MM.1S (cell line): ENCODE measurements at regions not wholly inside any gene's neighbourhood (a gene's known extent, or its start where the extent isn't known, plus 50 kb on each side); places are given as distances from the start of the nearest gene placed in this dataset.

Source experiments
- DNase-seq: peaks from one replicate; pipeline ENCODE4 v3.0.0-alpha.2; 2015
- H2AFZ ChIP-seq: fragments of 300-600 bp; sonication (generic); 2 replicates; pipeline ENCODE4 v1.6.0; 2016; ENCODE audit warnings: antibody characterized with exemption, low read length
- H3F3A ChIP-seq: fragments of 300-600 bp; sonication (generic); 2 replicates; pipeline ENCODE4 v1.6.1; 2016; ENCODE audit warnings: mild to moderate bottlenecking, antibody characterized with exemption, low read length, moderate library complexity, mixed read lengths; ENCODE audit not compliant: insufficient read depth
- H3K27ac ChIP-seq: fragments of 300-600 bp; sonication (generic); 2 replicates; pipeline ENCODE4 v1.5.1; 2016; ENCODE audit warnings: mild to moderate bottlenecking, low read length
- H3K27me3 ChIP-seq: fragments of 300-600 bp; sonication (generic); replicated peaks from 2 replicates; pipeline ENCODE4 v1.6.0; 2016; ENCODE audit warnings: low read length; ENCODE audit not compliant: insufficient read depth
- H3K36me3 ChIP-seq: fragments of 300-600 bp; sonication (generic); replicated peaks from 2 replicates; pipeline ENCODE4 v1.6.1; 2016; ENCODE audit warnings: mild to moderate bottlenecking, low read length, mixed read lengths; ENCODE audit not compliant: insufficient read depth
- H3K4me1 ChIP-seq: fragments of 300-600 bp; sonication (generic); 2 replicates; pipeline ENCODE4 v1.6.1; 2016; ENCODE audit warnings: low read length, mixed read lengths
- H3K4me2 ChIP-seq: fragments of 300-600 bp; sonication (generic); 2 replicates; pipeline ENCODE4 v1.6.0; 2016; ENCODE audit warnings: low read depth, low read length
- H3K4me3 ChIP-seq: fragments of 300-600 bp; sonication (generic); 2 replicates; pipeline ENCODE4 v1.5.1; 2016; ENCODE audit warnings: low read length, mixed read lengths
- H3K79me2 ChIP-seq: fragments of 300-600 bp; sonication (generic); 2 replicates; pipeline ENCODE4 v1.6.1; 2016; ENCODE audit warnings: mixed run types, low read length, mixed read lengths
- H3K9ac ChIP-seq: fragments of 300-600 bp; sonication (generic); 2 replicates; pipeline ENCODE4 v1.6.1; 2016; ENCODE audit warnings: low read length, mixed read lengths
- H3K9me2 ChIP-seq: fragments of 300-600 bp; sonication (generic); replicated peaks from 2 replicates; pipeline ENCODE4 v1.6.1; 2016; ENCODE audit warnings: mild to moderate bottlenecking, low read length, mixed read lengths; ENCODE audit not compliant: insufficient read depth
- H3K9me3 ChIP-seq: fragments of 300-600 bp; sonication (generic); replicated peaks from 2 replicates; pipeline ENCODE4 v1.6.1; 2016; ENCODE audit warnings: mild to moderate bottlenecking, low read length, mixed read lengths; ENCODE audit not compliant: insufficient read depth
- H4K20me1 ChIP-seq: fragments of 300-600 bp; sonication (generic); 2 replicates; pipeline ENCODE4 v1.6.1; 2016; ENCODE audit warnings: mild to moderate bottlenecking, low read length, moderate library complexity, mixed read lengths; ENCODE audit not compliant: insufficient read depth
- CTCF ChIP-seq: fragments of 300-600 bp; sonication (generic); IDR thresholded peaks from 2 replicates; pipeline ENCODE4 v1.5.1; 2016; ENCODE audit warnings: antibody characterized with exemption, low read length, mixed read lengths
- EZH2 ChIP-seq: fragments of 300-600 bp; sonication (generic); optimal IDR thresholded peaks from 2 replicates; pipeline ENCODE3; 2017; ENCODE audit warnings: low read depth, mild to moderate bottlenecking, antibody characterized with exemption, low read length, mixed read lengths
- EZH2phosphoT487 ChIP-seq: fragments of 300-600 bp; sonication (generic); IDR thresholded peaks from 2 replicates; pipeline ENCODE4 v1.6.1; 2018; ENCODE audit warnings: antibody characterized with exemption, low read length

DNA sequence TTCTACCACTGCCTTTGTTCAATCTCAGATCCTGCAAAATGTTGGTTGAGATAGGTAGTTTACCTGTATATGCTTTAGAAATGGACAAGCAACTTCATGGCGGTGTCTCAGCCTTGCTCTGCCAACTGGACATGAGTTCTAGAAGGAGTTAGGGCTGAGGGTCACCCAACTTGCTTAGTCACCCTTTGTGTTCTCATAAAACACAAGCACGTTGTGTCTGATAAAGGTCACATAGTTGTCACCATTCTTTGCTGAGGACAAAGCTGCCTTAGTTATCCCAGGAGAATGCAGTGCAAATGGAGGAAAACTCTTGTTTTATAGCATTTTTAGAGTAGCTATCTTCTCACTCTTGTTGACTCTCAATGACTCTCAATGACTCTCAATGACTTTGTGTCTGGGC, 218.4 kb upstream of the TMTC4 start:
- Histone ChIP-seq H2AFZ (no peak overlapping the region), H3K36me3 (no peaks in the 10 kb centered on the region), H3K79me2 (no peaks in the 10 kb centered on the region), H3K4me2 (no peak overlapping the region), H3K27ac (no peak overlapping the region), H3K9me3 (no peaks in the 10 kb centered on the region), H3K4me1 (no peaks in the 10 kb centered on the region), H4K20me1 (no peaks in the 10 kb centered on the region), H3K4me3 (no peak overlapping the region), H3F3A (no peaks in the 10 kb centered on the region), H3K9me2 (no peaks in the 10 kb centered on the region), H3K27me3 (no peaks in the 10 kb centered on the region), H3K9ac (no peak overlapping the region)
- no peak for DNase-seq
- TF ChIP-seq EZH2phosphoT487 = no peak
- no peak for TF ChIP-seq EZH2
- no peak for TF ChIP-seq CTCF

- Histone ChIP-seq H3K4me3 (no peak overlapping the region), H3K27ac (no peak overlapping the region), H3F3A (no peaks in the 10 kb centered on the region), H3K36me3 (no peaks in the 10 kb centered on the region), H3K27me3 (no peaks in the 10 kb centered on the region), H3K79me2 (no peaks in the 10 kb centered on the region), H3K4me1 (no peaks in the 10 kb centered on the region), H3K9ac (no peak overlapping the region), H2AFZ (no peak overlapping the region), H3K9me2 (no peaks in the 10 kb centered on the region), H3K4me2 (no peak overlapping the region), H3K9me3 (no peaks in the 10 kb centered on the region), H4K20me1 (no peaks in the 10 kb centered on the region)
- no peak for TF ChIP-seq CTCF
- TF ChIP-seq EZH2 = no peak
- TF ChIP-seq EZH2phosphoT487 = no peak
- no peak for DNase-seq
Observed at GRCh38 chr13:100890645-100891044, 216.1 kb upstream of the TMTC4 start.

GRCh38 chr13:100887729-100888151, 213.1 kb upstream of the TMTC4 start:
- H3K4me2 ChIP-seq = no peak overlapping the region

More at GRCh38 chr13:100887729-100888151, 213.1 kb upstream of the TMTC4 start:
- H3K9ac ChIP-seq = no peak overlapping the region
- H3K36me3 ChIP-seq = no peaks in the 10 kb centered on the region
- no peaks in the 10 kb centered on the region for H3K79me2 ChIP-seq
- H2AFZ ChIP-seq = no peak overlapping the region
- H3K9me2 ChIP-seq = no peaks in the 10 kb centered on the region
- TF ChIP-seq EZH2 = no peak
- no peak for TF ChIP-seq EZH2phosphoT487
- TF ChIP-seq CTCF = no peak
- no peak overlapping the region for H3K4me3 ChIP-seq
- no peak overlapping the region for H3K27ac ChIP-seq
- H3F3A ChIP-seq = no peaks in the 10 kb centered on the region
- H3K4me1 ChIP-seq = no peaks in the 10 kb centered on the region
- no peak for DNase-seq
- no peaks in the 10 kb centered on the region for H4K20me1 ChIP-seq
- no peaks in the 10 kb centered on the region for H3K27me3 ChIP-seq
- no peaks in the 10 kb centered on the region for H3K9me3 ChIP-seq
